ENCODE measurements at regions not wholly inside any gene's neighbourhood (a gene's known extent, or its start where the extent isn't known, plus 50 kb on each side); places are given as distances from the start of the nearest gene placed in this dataset.

DNA sequence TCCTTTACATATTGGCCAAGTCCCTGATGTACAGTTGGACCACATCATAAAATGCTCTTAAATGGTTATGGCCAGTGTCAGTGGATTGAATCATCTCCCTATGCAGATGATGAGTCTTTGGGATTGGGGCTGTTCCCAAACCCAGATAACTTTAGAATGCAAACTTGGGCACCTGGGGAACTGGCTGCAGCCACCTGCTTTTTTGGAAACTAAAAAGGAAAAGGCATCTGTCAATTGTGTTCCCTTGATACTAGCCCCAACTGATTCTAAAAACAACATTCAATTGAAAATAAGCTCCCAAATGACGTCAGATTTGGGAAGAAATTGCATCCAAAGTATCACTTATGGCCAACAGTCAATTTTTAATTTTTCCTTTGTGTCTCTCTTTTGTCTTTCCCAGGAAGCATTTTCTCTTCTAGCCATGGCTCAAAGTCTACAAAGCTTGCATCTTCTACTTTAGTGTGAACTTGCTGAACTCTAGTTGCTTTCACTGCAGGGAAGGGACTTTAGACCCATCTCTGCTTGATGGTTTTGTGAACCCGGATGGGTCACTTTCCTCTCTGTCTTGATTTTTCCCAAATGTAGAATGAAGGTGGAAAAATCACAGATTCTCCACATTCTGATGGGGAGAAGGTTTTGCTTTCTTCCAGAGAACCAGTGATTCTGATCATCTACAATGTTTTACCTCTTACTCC lies 402.3 kb upstream of the USP24 start:
- TF ChIP-seq EP300 (IDR thresholded peaks at IDR 0.05) (no peak), POLR2A (IDR thresholded peaks at IDR 0.05) (no peak)
- TF ChIP-seq, protein P1, sequence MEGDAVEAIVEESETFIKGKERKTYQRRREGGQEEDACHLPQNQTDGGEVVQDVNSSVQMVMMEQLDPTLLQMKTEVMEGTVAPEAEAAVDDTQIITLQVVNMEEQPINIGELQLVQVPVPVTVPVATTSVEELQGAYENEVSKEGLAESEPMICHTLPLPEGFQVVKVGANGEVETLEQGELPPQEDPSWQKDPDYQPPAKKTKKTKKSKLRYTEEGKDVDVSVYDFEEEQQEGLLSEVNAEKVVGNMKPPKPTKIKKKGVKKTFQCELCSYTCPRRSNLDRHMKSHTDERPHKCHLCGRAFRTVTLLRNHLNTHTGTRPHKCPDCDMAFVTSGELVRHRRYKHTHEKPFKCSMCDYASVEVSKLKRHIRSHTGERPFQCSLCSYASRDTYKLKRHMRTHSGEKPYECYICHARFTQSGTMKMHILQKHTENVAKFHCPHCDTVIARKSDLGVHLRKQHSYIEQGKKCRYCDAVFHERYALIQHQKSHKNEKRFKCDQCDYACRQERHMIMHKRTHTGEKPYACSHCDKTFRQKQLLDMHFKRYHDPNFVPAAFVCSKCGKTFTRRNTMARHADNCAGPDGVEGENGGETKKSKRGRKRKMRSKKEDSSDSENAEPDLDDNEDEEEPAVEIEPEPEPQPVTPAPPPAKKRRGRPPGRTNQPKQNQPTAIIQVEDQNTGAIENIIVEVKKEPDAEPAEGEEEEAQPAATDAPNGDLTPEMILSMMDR (IDR thresholded peaks at IDR 0.05) = no peak

Data from tibial nerve (tissue), 4 donors.